K562 (cell line): ENCODE measurements at regions not wholly inside any gene's neighbourhood (a gene's known extent, or its start where the extent isn't known, plus 50 kb on each side); places are given as distances from the start of the nearest gene placed in this dataset.

Source experiments
- ATAC-seq: fragments of 200-7000 bp; cut with Tn5 transposase; 3 replicates; pipeline ENCODE4 v1.9.1; 2020; ENCODE audit warnings: moderate library complexity
- BruUV-seq: library from RNA; stranded (reverse); fragments of 400-500 nt; replicated peaks from 2 replicates; lab custom pipeline; 2021; lab: Mats Ljungman, UMichigan
- CTCF ChIA-PET: fragments of 300-600 bp; formaldehyde crosslinking; extraction: SDS; loops from one replicate; lab custom pipeline; 2021; ENCODE audit warnings: low intra/inter-chr PET ratio; lab: Yijun Ruan, JAX
- POLR2A ChIA-PET: fragments of 300-600, 350-650 bp; sonication (Branson Sonifier 250); formaldehyde crosslinking; extraction: SDS; loops from one replicate; lab custom pipeline; 2021; ENCODE audit warnings: antibody characterized with exemption, inconsistent platforms; lab: Yijun Ruan, JAX
- DNase-seq, 4 experiments: peaks; one replicate each; pipeline versions ENCODE4 v3.0.0 to v3.0.0-alpha.2; 2011 to 2018; ENCODE audit warnings: low spot score in 3 of 4, mixed read lengths in 3 of 4; ENCODE audit errors: extremely low read depth in 1 of 4
- FAIRE-seq: peaks from 2 replicates; lab custom pipeline; 2011; peaks lifted over from hg19 to GRCh38; lab: Jason Lieb, UNC
- H2AFZ ChIP-seq: 2 replicates; pipeline ENCODE4 v1.6.0; 2011; ENCODE audit warnings: low read depth, low read length, control low read depth, inconsistent platforms
- H3K27ac ChIP-seq: fragments of 200-600 bp; 3 replicates; pipeline ENCODE4 v1.8.0; 2011; ENCODE audit warnings: low read depth, mild to moderate bottlenecking, control low read depth, inconsistent platforms, low read length, moderate library complexity, mixed read lengths; ENCODE audit errors: extremely low read depth
- H3K27me3 ChIP-seq, 2 experiments: fragments of 300-600 bp in 1 of 2; 2 replicates in 1 of 2; 3 replicates in 1 of 2; pipeline versions ENCODE4 v1.6.0 to v1.8.0; 2011; ENCODE audit warnings: inconsistent platforms in 2 of 2, low read length in 2 of 2, mild to moderate bottlenecking in 1 of 2, mixed read lengths in 1 of 2, moderate library complexity in 1 of 2; ENCODE audit not compliant: control insufficient read depth in 2 of 2, insufficient read depth in 2 of 2
- H3K36me3 ChIP-seq: fragments of 300-600 bp; 3 replicates; pipeline ENCODE4 v1.8.0; 2011; ENCODE audit warnings: mild to moderate bottlenecking, low read length, inconsistent platforms; ENCODE audit not compliant: control insufficient read depth, insufficient read depth
- H3K4me1 ChIP-seq, 2 experiments: fragments of 200-600 bp in 1 of 2; replicated peaks in 1 of 2; 2 replicates in 1 of 2; 3 replicates in 1 of 2; pipeline versions ENCODE4 v1.5.1 to v1.8.0; 2011; ENCODE audit warnings: inconsistent platforms in 2 of 2, low read length in 2 of 2, mild to moderate bottlenecking in 1 of 2, mixed read lengths in 1 of 2, moderate library complexity in 1 of 2; ENCODE audit not compliant: control insufficient read depth in 2 of 2, insufficient read depth in 2 of 2
- H3K4me2 ChIP-seq: 2 replicates; pipeline ENCODE4 v1.6.1; 2011; ENCODE audit warnings: low read length, control low read depth, inconsistent platforms, mixed read lengths; ENCODE audit not compliant: insufficient read depth
- H3K4me3 ChIP-seq: fragments of 200-600 bp; sonication (generic), shearing (Covaris generic); 2 replicates; pipeline ENCODE4 v1.5.1; 2016; ENCODE audit warnings: control low read depth, inconsistent platforms
- H3K79me2 ChIP-seq: fragments of 200-600 bp; 3 replicates; pipeline ENCODE4 v1.8.0; 2011; ENCODE audit warnings: low read length, inconsistent platforms; ENCODE audit not compliant: control insufficient read depth, insufficient read depth
- H3K9ac ChIP-seq, 2 experiments: 2 replicates each; pipeline versions ENCODE4 v1.6.0 to v1.6.1; 2011; ENCODE audit warnings: low read depth in 2 of 2, low read length in 2 of 2, control low read depth in 1 of 2, inconsistent platforms in 1 of 2, mild to moderate bottlenecking in 1 of 2, mixed read lengths in 1 of 2; ENCODE audit not compliant: insufficient read depth in 1 of 2
- H3K9me1 ChIP-seq: one replicate; pipeline ENCODE4 v1.6.0; 2011; ENCODE audit warnings: inconsistent platforms, mild to moderate bottlenecking, low read length, moderate library complexity; ENCODE audit not compliant: control insufficient read depth, insufficient read depth
- H3K9me3 ChIP-seq: replicated peaks from 2 replicates; pipeline ENCODE4 v1.5.1; 2011; ENCODE audit warnings: low read depth, low read length, inconsistent platforms; ENCODE audit not compliant: control insufficient read depth, insufficient read depth
- H4K20me1 ChIP-seq: replicated peaks from 2 replicates; pipeline ENCODE4 v1.6.1; 2011; ENCODE audit warnings: low read length, inconsistent platforms, mixed read lengths; ENCODE audit not compliant: control insufficient read depth, insufficient read depth
- MTA1 ChIP-seq: fragments of 450-650 bp; IDR thresholded peaks from 2 replicates; pipeline ENCODE4 v1.6.1; 2017; ENCODE audit warnings: borderline replicate concordance
- TEAD2 ChIP-seq: fragments of 450-650 bp; IDR thresholded peaks from 2 replicates; pipeline ENCODE4 v1.6.1; 2016; ENCODE audit warnings: missing genetic modification characterization, control low read depth, missing compliant biosample characterization
- ZNF57 ChIP-seq: fragments of 450-650 bp; formaldehyde crosslinking; IDR thresholded peaks from 2 replicates; pipeline ENCODE4 v1.4.0; 2020; ENCODE audit warnings: mild to moderate bottlenecking, moderate library complexity
- ZNF764 ChIP-seq: fragments of 250-450 bp; sonication (Bioruptor Pico); IDR thresholded peaks from 2 replicates; pipeline ENCODE4 v1.4.0; 2020; ENCODE audit warnings: low read depth, mild to moderate bottlenecking, moderate library complexity
- WGBS: fragments of 100-300 bp; shearing (Covaris generic); methylation state at CpG from one replicate; pipeline ENCODE4 v1.1.6; 2016; ENCODE audit warnings: low coverage, mixed read lengths; ENCODE audit not compliant: insufficient coverage; ENCODE audit errors: missing lambda C conversion rate; 5-methylcytosine and 5-hydroxymethylcytosine counted together
- in situ Hi-C: fragments of 300-500 bp; cut with MboI; formaldehyde crosslinking; loops from 4 replicates; pipeline ENCODE4 v1.15.0; 2018; ENCODE audit warnings: inconsistent platforms, mixed read lengths
- intact Hi-C: fragments of 100-400 bp; cut with micrococcal nuclease; formaldehyde crosslinking; loops from 2 replicates; pipeline ENCODE4 v1.14.2; 2022
- TF ChIP-seq, protein P1 (sequence below): fragments of 250-450 bp; sonication (Bioruptor Pico); IDR thresholded peaks from 2 replicates; pipeline ENCODE4 v1.4.0; 2020; ENCODE audit warnings: mild to moderate bottlenecking, moderate library complexity

DNA sequence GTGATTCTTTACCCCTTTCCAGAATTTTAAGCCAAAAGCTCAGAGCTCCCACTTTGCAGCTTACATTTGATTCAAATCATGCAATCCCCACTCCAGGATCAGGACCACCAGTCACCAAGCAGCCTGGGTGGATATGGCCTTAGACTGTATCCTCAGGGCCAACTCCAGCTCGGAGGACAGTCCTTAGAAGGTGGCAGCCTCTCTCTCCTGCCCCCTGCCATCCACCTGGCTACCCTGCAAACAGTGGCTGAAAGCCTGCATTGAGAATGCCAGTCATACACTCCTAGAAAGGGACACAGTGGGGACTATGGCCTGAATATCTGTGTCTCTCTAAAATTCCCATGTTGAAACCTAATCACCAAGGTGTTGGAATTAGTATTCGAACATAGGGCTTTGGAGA is 50.0 kb upstream of the KCNMA1 start:
- in situ Hi-C loops = no loop called here
- Histone ChIP-seq H3K79me2 (no peaks in the 10 kb centered on the region), H3K36me3 (no peaks in the 10 kb centered on the region), H3K9ac (no peak overlapping the region), H3K27me3 (peaks cover 25 to 39% of the 10 kb centered on the region in 2 experiments), H2AFZ (no peak overlapping the region), H3K9me1 (no peaks in the 10 kb centered on the region), H3K27ac (no peak overlapping the region), H4K20me1 (no peaks in the 10 kb centered on the region), H3K4me3 (no peak overlapping the region), H3K4me1 (no peaks in the 10 kb centered on the region), H3K9me3 (no peaks in the 10 kb centered on the region), H3K4me2 (no peak overlapping the region)
- ChIA-PET POLR2A (interaction anchor here (0.6 kb wide), 1 partner anchor 1740 kb away, joined by 3 read pairs; no protein-coding TSS in a partner anchor), CTCF (no interaction called here)
- intact Hi-C loops = no loop called here
- no peak for FAIRE-seq
- no TSS peak for BruUV-seq
- WGBS = 0% methylated on average over 2 of the region's 2 CpGs
- TF ChIP-seq, protein P1, sequence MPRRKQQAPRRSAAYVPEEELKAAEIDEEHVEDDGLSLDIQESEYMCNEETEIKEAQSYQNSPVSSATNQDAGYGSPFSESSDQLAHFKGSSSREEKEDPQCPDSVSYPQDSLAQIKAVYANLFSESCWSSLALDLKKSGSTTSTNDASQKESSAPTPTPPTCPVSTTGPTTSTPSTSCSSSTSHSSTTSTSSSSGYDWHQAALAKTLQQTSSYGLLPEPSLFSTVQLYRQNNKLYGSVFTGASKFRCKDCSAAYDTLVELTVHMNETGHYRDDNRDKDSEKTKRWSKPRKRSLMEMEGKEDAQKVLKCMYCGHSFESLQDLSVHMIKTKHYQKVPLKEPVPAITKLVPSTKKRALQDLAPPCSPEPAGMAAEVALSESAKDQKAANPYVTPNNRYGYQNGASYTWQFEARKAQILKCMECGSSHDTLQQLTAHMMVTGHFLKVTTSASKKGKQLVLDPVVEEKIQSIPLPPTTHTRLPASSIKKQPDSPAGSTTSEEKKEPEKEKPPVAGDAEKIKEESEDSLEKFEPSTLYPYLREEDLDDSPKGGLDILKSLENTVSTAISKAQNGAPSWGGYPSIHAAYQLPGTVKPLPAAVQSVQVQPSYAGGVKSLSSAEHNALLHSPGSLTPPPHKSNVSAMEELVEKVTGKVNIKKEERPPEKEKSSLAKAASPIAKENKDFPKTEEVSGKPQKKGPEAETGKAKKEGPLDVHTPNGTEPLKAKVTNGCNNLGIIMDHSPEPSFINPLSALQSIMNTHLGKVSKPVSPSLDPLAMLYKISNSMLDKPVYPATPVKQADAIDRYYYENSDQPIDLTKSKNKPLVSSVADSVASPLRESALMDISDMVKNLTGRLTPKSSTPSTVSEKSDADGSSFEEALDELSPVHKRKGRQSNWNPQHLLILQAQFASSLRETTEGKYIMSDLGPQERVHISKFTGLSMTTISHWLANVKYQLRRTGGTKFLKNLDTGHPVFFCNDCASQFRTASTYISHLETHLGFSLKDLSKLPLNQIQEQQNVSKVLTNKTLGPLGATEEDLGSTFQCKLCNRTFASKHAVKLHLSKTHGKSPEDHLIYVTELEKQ (CRISPR knock-in tag) = no peak
- no peak for TF ChIP-seq TEAD2 (tag)
- TF ChIP-seq MTA1 = no peak
- no peak for TF ChIP-seq ZNF57 (CRISPR knock-in tag)
- no peak for TF ChIP-seq ZNF764 (CRISPR knock-in tag)
- DNase-seq = no peak
- no peak for ATAC-seq
